Vagina (tissue), 2 donors: ENCODE measurements at regions not wholly inside any gene's neighbourhood (a gene's known extent, or its start where the extent isn't known, plus 50 kb on each side); places are given as distances from the start of the nearest gene placed in this dataset.
"Not testable (repeated sequence)": the region's sequence is repeated elsewhere in the genome, so short reads cannot be mapped to it uniquely, and the experiment has no call there.

Experiments
- POLR2A ChIP-seq, 2 donors: fragments of 450-650 bp; IDR thresholded peaks; one replicate each; pipeline ENCODE4 v1.6.1; 2017; ENCODE audit warnings: antibody characterized with exemption in 2 of 2, mild to moderate bottlenecking in 2 of 2, moderate library complexity in 2 of 2
- POLR2AphosphoS5 ChIP-seq, 2 donors: sonication (generic); formaldehyde crosslinking; IDR thresholded peaks; one replicate each; pipeline ENCODE4 v1.9.0; 2017; ENCODE audit warnings: antibody characterized with exemption in 2 of 2, mild to moderate bottlenecking in 2 of 2, low read depth in 1 of 2; ENCODE audit not compliant: insufficient read depth in 1 of 2
- TF ChIP-seq, protein P1 (sequence below), 3 experiments: fragments of 450-650 bp in 2 of 3; fragments of 200-600 bp in 1 of 3; sonication (generic) in 1 of 3; IDR thresholded peaks; one replicate each; pipeline ENCODE4 v1.5.1; 2017 to 2019; ENCODE audit warnings: antibody characterized with exemption in 3 of 3, mild to moderate bottlenecking in 2 of 3, moderate library complexity in 2 of 3

DNA sequence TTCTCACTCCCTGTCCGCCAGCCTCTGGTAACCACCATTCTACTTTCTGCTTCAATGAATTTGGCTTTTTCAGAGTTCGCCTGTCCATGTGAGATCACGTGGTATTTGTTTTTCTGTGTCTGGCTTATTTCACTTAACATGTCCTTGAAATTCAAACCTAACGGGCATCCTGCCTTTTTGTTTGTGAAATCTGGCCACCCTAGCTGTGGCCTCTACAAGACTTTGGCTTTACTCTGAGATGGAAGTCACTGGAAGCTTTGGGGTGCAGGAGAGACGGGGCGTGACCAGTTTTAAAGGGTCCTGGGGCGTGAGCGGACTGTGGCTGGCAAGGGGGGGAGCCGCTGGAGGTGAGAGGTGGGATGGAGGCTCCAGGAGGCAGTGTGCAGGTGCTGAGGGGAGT lies 66.4 kb downstream of the PROP1 start:
- TF ChIP-seq, protein P1, sequence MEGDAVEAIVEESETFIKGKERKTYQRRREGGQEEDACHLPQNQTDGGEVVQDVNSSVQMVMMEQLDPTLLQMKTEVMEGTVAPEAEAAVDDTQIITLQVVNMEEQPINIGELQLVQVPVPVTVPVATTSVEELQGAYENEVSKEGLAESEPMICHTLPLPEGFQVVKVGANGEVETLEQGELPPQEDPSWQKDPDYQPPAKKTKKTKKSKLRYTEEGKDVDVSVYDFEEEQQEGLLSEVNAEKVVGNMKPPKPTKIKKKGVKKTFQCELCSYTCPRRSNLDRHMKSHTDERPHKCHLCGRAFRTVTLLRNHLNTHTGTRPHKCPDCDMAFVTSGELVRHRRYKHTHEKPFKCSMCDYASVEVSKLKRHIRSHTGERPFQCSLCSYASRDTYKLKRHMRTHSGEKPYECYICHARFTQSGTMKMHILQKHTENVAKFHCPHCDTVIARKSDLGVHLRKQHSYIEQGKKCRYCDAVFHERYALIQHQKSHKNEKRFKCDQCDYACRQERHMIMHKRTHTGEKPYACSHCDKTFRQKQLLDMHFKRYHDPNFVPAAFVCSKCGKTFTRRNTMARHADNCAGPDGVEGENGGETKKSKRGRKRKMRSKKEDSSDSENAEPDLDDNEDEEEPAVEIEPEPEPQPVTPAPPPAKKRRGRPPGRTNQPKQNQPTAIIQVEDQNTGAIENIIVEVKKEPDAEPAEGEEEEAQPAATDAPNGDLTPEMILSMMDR (IDR thresholded peaks at IDR 0.05), result not testable (repeated sequence)
- TF ChIP-seq POLR2AphosphoS5 (IDR thresholded peaks at IDR 0.05; ENCODE audit: insufficient read depth in 1 of 2, low read depth in 1 of 2); POLR2A (IDR thresholded peaks at IDR 0.05): not testable (repeated sequence)
